NCI-H69 (cell line): ENCODE measurements at regions not wholly inside any gene's neighbourhood (a gene's known extent, or its start where the extent isn't known, plus 50 kb on each side); places are given as distances from the start of the nearest gene placed in this dataset.
"Not testable (repeated sequence)": the region's sequence is repeated elsewhere in the genome, so short reads cannot be mapped to it uniquely, and the experiment has no call there.

ENCODE experiments used
- DNase-seq: peaks from one replicate; lab custom pipeline; 2025; lab: John Stamatoyannopoulos, UW

DNA sequence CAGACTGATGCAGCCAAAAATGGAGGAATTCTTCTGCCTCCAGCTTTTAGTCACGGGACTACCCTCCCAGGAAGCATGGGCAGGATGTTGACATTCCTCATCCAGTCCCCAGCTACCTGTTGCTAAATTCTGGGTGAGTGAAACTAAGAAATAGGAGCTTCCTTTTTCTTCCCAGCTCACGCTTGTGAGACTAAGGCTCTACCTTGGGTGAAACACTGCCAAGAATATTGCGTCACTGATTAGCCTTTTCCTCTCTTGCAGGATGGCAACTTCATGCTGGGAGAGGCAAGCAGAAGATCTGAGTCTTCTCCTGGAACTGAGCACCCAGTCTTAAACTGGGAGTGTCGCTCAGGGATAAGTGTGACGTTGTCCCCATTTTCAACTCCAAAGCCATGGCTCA, 59.7 kb downstream of the RNU2-63P start:
- DNase-seq: not testable (repeated sequence)

DNA sequence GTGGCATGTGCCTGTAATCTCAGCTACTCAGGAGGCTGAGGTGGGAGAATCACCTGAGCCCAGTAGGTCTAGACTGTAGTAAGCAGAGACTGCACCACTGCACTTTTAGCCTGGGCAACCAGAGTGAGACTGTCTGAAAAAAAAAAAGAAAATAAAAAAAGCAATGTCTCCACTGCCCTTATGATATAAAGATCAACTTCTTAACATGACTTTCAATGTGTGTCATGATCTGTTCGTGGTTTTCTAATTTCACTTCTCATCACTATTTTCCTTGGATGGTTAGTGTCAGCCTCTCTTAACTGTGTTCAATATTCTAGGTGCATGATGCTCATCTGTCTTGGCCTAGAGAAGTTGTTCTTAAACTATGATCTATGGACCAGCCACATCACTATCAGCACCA, 67.3 kb downstream of the RNU2-63P start:
- not testable (repeated sequence) for DNase-seq

DNA sequence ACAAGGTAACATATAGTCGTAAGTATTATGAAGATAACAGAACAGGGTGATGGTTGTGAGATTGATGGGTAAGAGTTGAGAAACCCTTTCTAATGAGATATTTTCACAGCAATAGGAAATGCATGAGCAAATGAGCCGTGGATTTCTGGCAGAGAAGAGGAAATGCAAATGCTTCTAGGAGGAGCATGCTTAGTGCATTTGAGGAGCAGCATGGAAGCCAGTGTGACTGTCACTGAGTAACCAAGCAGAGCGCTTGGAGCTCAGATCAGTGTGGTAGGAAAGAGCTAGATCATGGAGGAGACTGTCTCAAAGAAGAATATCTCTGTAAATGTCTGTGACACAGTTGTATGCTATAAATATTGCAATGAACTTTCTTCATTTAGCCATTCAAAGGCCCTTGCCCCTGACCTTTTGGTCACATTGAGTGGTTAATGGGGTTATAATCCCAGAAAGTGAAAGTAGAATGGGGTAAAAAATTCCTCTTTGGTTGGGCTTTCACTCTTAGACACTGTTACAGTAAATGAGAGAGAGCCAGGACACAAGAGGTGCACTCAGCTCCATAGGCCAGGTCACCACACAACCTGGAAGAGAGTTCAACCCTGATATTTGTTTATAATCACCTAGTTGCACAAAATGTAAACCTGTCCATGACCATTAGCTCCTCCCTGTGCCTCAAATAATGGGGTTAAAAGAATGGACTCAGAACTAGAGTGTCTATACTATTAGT, 69.5 kb downstream of the RNU2-63P start:
- not testable (repeated sequence) for DNase-seq

DNA sequence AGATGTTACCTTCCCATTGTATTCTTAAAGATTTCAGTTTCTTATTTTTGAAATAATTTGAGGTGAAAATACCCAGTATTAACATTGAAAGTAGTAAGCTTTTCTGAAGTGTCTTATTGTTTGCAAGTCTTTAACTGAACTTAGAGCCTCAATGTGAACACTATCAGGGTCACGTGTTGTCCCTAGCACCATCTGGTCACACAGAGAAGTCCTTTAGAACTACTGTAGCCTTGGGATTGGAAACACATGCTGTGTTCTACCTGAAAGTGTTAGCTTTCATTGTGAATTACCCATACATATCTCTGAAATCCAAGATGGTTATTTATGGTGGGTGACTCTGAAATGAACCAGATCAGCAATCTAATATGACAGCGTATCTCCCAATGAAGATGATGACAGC, 77.0 kb downstream of the RNU2-63P start:
- peak; percentile 49 for DNase-seq

DNA sequence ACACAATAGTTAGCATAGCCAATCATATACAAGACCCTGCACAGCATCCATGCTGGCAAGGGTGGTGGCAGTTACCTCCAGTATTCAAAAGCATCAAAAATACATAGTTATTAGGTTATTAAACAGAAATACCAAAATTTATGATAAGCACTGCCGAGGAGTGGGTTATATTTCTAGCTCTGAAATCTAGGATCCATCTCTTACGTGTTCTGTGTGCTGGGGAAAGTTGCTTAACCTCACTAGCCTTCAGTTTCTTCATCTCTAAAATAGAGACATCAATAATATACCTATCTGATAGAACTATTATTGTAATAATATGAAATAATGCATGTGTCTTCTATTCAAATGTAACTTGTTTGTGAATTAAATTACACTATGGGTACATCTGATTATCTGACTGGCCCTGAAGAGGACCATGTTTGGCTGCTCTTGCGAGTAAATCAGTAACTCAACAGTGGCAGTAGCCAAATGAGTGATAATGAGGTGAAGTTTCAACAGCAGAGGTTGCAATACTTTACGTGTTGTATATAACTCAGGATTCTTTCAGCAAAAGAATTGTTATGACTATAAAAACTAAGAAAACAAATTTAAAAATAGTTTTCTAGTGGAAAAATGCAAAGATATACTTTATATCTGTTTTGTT, 93.5 kb upstream of the RGPD2 start:
- not testable (repeated sequence) for DNase-seq

DNA sequence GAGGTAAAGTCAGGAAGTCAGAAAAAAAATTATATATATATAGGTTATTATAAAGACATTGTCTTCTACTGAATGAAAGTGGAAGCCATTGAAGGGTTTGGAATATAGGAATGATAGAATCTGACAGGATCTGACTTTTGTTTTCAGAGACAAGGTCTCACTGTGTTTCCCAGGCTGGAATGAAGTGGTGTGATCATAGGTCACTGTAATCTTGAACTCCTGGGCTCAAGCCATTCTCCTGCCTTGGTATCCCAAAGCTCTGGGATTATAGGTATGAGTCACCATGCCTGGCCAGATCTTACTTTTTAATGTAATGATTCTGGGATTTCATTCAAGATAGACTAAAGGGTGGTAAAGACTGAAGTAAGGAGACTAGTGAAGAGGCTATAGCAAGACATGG, 91.6 kb upstream of the RGPD2 start:
- not testable (repeated sequence) for DNase-seq

DNA sequence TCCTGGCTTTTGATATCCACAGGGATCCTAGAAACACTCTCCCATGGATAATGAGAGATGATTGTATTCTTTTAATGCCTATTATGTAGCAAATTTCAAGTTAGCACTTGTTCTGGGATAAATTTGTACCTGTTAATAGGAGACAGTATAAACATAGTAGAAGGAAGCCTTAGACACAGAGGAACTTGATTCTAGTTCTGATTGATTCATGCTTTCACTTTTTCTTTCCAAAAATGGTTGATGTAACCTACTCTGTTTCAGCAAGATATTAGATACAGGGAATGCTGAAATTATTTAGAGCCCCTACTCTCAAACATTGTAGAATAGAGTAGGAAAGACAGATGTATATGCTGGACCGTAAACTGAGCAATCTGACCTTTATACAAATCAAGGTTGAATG, 85.3 kb upstream of the RGPD2 start:
- DNase-seq: not testable (repeated sequence)

DNA sequence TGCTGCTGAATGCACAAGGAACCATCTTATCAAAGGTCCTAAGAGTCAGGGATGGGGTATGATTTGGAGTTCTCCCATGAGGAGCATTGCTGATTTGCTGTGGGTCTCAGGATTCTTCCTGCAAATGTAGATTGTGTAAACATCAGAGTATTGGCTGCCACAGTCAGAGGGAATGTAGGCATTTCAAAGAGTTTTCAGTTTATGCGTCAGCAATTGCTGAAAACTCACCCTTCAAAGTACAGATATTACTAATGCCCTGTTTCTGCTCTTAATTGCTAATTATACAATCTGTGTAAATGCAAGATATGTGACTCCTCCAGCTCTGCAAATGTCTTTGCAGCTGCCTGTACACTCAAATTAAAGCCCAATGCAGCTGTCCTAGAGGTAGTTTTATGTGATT, 83.4 kb upstream of the RGPD2 start:
- not testable (repeated sequence) for DNase-seq

DNA sequence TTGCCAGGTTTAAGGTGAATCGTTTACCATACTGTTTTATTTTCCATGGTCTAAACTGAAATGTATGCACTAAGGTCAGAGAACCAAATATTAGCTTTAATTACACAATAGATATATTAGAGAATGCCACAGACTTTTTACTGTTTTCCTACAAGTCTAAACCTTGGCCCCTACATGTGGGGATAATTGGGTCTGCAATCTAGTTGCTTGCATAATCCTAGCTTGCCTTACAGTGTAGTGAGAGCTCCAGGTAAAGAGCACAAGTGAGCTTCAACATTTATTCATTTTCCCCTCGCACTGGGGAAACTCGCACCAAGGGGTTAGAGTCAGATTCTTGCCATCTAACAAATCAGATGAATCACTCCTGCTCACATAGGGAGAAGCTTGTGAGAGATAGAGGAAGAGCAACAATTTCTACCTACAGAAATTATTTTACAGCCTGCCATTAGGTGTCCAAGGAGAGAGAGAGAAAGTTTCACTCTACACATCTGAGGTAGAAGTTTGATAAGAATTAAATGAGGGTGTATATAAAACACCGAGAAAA, 82.0 kb upstream of the RGPD2 start:
- not testable (repeated sequence) for DNase-seq

DNA sequence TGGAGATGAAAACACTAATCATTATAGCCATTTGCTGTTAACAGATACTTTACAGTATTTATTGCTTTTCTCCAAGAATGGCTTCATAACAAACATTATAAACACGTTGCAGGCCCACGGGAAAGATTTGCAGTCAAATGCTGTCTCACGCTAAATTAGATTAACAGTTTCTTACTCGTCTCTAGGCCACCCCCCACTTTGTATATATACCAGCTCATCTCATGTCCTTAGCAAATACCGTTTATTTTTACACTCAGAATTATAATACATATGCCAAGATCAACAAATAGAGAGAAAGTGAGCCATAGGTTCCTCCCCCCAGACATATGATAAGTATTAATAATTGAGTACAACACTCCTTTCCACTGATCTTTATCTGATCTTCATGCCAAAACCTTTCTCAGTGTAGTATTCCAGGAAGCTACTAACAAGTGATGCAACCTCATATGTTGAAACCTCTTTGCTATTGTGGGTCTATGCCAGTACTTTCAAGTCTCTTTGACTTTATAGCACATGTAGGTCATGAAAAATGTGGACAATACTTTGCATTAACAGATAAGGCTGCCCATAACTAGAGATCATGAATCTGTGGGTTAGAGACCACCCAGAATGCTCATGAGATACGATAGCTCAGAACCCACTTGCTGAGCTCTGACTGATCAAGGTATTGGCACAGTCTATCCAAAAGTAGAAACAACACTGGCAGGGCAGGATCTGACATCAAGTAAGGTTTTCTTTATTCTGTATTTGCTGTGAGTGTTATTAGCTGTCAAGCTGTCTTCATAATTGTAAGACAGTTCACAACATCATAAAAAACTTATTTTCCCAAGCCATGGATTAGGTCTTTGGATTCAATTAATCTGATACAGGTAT, 77.9 kb upstream of the RGPD2 start:
- not testable (repeated sequence) for DNase-seq

DNA sequence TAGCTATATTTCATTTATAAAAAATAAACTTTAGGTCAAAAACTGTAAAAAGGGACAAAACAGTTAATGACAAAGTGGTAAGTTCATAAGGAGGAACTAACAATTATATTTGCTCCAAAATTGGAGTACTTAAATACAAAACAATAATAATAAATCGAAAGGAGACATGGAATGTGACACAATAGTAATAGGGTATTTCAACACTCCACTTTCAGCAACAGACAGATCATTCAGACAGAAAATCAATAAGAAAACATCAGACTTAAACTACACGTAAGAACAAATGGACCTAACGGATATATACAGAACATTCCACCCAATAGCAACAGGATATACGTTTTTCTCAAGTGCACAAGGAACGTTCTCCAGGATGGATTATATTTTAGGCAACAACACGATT, 58.1 kb upstream of the RGPD2 start:
- not testable (repeated sequence) for DNase-seq
